HG02973 (cell line): ENCODE measurements at regions not wholly inside any gene's neighbourhood (a gene's known extent, or its start where the extent isn't known, plus 50 kb on each side); places are given as distances from the start of the nearest gene placed in this dataset.
"Not testable (repeated sequence)": the region's sequence is repeated elsewhere in the genome, so short reads cannot be mapped to it uniquely, and the experiment has no call there.

Experiments used
- ATAC-seq: cut with Tn5 transposase; IDR thresholded peaks from one replicate; pipeline ENCODE4 v1.9.1; 2021; ENCODE audit warnings: moderate library complexity; ENCODE audit not compliant: unreplicated experiment

- ATAC-seq: no peak
Observed at GRCh38 chr7:131803816-131804215, 247.4 kb upstream of the PODXL start.

DNA sequence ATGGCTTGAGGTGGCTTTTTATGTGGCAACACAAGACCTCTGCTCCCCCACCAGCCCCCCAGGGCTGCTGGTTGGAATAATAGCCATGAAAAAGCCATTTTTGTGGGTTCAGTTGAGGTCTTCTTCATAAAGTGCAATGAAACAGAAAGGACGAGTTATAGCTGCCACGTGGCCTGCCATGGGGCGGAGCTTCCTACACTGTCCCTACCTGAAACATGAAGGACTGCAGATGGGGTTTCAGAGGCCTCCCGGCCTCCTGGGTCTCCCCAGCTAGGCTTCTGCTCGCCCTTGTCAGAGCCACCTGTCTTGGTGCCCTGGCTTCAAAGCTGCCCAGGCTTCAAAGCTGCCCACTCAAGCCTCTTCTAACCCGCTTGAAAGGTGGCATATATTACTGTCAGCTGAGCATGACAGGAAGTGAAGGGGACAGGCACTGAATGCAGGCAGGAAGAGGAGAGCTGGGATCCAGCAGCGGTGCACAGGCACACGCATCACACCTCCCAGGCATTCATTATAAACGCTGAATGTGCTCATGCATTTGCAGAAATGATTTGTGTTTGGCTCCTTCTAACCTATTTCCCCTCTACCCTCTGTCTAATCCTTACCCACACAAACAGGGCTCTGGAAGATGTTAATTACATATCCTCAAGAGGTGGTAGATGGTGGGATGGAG, 245.9 kb upstream of the PODXL start:
- no peak for ATAC-seq

- ATAC-seq: no peak
Observed at GRCh38 chr7:131800531-131800930, 244.1 kb upstream of the PODXL start.

DNA sequence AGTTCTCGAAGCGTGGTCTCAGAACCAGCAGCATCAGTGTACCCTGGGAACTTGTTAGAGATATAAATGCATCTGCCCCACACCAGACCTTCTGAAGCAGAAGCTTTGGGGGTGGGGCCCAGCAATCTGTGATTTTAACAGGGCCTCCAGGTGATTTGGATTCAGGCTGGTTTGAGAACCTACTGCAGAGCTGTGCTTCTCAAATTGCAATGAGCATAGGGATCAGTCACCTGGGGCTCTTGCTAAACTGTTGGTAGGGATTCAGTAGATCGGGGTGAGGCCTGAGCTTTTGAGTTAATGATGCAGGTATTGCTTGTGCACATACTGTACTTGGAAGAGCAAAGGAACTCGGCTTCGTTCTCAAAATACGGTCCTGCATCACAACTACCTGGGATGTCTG, 243.6 kb upstream of the PODXL start:
- no peak for ATAC-seq

DNA sequence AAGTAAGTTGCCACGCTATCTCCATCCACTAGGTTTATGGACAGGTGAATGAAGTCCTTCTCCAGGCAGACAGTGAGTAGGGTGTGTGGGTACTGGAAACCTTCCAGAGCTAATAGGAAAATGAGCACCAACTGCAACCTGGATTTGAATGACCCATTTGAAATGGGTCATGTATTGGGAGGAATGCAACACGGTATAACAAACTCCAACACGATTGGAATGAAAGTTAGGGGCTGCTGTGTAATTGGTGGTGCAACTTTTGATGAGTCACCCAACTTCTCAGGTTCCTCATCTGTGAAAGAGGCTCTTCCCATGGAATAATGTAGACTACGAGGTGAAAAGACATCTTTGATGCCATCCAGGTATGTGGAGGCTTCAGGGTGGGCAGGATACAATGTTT, 241.4 kb upstream of the PODXL start:
- ATAC-seq: no peak

DNA sequence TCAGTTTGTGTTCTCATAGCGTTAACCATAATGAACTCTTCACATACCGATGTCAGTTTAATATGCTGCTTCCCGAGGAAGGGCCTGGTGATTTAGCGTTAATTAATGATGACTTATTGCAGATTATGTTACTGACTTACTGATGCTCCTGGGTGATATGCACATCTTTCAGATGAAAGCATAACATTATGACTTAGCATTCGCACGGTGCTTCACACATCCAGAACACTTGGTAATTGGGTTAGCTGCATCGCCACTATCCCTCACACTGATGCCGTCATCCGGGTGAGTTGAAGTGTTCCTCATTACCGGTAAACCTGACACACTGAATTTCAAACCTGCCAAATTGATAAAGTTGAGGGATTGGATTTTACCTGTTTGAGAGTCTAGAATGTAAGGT, 239.0 kb upstream of the PODXL start:
- no peak for ATAC-seq

DNA sequence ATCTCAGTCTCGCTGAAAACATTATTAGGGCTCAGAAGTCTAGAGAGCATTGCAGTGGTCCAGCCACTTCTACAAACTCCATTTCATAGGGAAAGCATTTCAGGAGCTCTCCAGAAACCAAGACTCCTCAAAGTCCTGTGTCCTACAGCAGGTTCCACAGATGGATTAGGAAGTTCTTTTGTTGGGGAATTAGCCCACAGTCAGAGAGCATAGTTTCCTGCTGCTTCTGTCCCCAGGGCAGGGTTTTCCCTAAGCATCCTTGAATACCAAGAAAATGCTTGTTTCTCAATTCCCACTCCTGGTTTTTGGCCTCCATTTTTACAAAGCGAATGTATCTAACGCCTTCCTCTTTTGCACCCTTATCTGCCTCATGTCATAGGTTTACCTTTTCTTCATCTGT, 235.9 kb upstream of the PODXL start:
- no peak for ATAC-seq

DNA sequence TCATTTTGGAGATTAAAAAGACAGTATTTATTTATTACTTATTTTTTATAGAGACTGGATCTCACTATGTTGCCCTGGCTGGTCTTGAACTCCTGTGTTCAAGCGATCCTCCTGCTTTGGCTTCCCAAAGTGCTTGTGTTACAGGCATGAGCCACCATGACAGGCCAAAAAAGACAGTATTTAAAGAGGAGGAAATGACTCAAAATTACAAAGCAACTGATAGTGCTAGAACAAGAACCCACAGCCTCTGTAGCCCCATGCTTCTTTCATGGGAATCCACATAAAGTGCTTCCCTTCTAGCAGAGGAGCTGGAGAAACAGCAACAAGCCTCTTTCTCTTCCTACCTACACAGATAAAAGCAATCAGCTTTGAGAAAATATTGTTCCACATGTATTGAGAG, 230.7 kb upstream of the PODXL start:
- ATAC-seq: no peak

DNA sequence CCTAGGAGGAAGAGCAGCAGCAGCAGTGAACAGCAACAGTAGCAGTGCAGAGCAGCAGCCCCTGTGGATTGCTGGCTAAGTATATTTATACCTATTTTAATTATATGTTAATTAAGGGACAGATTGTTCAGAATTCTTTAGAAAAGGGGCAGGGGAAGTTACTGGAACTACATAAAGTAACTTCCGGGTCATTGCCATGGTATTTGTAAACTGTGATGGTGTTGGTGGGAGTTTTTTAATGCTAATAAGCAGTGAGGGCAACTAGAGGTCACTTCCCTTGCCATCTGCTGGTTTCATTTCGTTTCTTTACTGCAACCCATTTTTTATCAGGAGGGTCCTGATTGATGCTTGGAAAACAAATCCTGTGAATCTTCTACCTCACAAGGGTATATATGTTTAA, 229.8 kb upstream of the PODXL start:
- ATAC-seq: no peak

GRCh38 chr7:131778601-131779000, 222.2 kb upstream of the PODXL start:
- ATAC-seq: no peak

DNA sequence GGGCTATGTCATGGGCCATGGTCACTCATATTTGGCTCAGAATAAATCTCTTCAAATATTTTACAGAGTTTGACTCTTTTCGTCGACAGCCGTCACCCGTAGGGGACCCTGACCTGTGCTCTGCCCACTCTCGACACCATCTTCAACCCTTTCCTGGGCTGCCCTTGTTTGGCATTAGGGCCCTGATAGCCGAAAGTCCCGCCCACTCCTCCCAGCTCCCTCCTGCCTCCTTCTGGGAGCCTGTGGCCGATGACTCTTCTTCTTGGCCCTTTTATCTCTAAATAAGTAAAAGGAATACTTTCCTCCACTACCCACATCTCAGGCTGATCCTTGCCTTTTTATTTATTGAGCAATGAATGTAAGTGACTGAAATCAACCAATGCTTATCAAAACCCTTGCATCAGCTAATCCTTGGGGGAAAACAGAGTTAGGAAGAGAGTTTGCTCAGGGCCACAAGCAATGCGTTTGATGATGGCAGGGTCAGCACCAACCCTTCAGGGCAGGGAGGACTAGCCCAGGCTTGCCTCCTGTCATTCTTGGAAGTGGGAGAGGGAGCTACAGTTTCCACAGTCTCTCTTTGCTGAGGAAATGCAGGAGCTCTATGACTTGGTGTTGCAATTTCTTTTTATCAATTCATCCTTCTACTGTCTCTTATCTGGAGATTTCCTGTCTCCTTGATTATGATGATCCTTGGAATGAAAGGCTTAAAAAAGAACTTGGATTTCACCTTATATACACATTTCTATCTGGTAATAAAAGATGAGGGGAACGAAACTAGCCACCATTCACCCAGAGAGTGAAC, 218.2 kb upstream of the PODXL start:
- no peak for ATAC-seq

DNA sequence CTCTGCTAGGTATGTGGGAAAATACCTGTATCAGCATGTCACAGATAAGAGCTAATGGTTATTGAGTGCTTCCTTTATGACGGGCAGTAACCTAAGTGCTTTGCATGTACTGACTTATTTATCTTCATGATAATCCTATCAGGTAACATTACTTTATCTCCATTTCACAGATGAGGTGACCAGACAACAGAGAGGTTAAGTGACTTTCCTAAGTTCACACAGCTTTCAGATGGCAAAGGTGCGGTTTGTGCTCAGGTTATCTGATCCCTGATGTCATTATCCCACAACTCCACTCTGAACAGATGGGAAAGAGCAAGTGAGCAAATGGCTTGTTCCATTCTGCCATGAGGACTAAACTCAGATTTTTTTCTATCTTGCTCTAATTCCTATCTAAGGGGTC, 217.0 kb upstream of the PODXL start:
- ATAC-seq: no peak

DNA sequence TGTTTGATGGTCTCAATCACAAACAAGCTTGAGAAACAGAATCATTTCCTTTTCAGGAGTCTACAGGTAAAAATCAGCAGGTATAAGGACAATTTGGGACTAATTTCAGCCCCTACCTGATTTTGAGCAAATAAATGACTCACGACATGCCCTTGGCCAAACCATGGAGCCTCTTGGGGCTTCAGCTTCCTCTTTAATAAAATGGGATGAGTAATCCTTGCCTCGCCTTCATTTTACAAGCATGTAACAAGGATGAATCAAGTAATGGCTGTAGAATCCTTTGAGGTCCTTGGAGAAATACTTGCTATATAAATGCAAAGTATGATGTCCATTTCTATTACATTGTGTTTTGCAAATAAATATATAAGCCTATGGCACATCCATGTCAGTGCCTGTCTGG, 212.8 kb upstream of the PODXL start:
- ATAC-seq: no peak

DNA sequence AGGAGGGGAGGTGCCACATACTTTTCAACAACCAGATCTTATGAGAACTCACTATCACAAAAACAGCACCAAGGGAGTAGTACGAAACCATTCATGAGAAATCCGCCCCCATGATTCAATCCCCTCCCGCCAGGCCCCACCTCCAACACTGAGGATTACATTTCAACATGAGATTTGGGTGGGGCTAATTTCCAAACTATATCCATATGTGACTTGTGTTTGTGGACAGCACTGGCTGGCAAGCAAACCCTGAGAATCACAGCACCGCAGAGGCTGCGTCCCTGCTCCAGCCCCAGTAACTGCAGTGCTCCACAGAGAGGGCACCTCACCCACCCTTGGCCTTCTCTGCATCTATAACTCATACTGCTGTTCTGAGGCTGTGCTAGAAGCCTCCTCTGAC, 211.2 kb upstream of the PODXL start:
- ATAC-seq: no peak

DNA sequence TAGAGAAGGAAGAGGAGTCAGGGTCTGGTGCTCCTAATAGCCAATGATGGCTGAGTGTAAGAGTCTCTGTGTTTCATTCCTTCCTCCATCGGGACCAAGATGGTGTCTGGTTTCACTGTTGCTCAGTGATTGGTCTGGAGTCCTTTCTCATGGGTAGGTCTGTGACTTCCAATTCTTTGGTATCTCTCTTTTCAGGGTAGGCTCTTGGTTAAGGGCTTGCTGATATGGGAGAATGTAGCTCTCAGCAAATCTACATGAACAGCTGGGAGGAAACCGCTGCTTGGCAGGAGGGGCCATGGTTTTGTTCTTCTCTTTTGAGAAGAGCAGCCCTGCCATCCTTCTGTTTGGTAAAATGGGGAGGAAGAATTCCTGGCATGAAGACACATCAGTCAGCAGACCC, 209.1 kb upstream of the PODXL start:
- no peak for ATAC-seq

- ATAC-seq: no peak
Observed at GRCh38 chr7:131764143-131764775, 207.8 kb upstream of the PODXL start.

DNA sequence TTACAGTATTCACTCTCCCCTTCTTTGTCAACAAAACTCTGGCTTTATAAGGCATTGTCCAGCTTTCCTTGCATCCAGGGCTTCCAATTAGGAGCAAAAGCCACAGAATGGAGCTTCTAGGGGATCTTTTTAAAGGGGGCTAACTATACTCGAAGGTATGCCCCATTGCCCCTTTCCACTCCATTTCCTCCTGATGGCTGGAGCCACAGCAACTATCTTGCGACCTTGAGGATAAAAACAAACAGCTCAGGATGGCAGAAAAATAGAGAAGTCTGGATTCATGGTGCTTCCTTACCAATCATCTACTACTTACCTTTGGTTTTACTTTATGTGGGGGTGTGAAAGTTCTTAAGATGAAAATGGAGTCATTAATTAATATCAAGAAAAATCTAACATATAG, 206.3 kb upstream of the PODXL start:
- no peak for ATAC-seq

GRCh38 chr7:131755801-131756200, 199.4 kb upstream of the PODXL start:
- not testable (repeated sequence) for ATAC-seq

GRCh38 chr7:131753620-131754222, 197.3 kb upstream of the PODXL start:
- no peak for ATAC-seq

- ATAC-seq: no peak
Observed at GRCh38 chr7:131747658-131748232, 191.3 kb upstream of the PODXL start.
